ENCODE measurements at regions not wholly inside any gene's neighbourhood (a gene's known extent, or its start where the extent isn't known, plus 50 kb on each side); places are given as distances from the start of the nearest gene placed in this dataset.
"Not testable (repeated sequence)": the region's sequence is repeated elsewhere in the genome, so short reads cannot be mapped to it uniquely, and the experiment has no call there.

DNA sequence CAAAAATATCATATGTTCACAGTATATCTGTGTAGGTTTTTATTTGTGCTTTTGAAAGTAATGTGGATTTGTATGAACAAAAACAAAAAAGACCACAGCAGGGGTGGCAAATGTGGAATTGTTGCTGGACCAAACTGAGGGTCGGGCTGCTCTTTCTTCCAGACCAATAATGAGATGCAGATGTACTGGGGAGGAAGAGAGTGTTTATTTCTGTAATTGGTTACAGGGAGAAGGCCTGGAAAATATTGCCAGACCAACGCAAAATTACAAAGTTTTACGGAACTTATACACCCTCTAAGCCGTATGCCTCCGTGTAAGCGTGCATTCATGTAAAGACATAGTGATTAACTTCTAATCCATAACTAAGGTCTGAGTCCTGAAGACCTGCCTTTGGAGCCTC lies 353.9 kb upstream of the C16orf82 start:
- Histone ChIP-seq H3K4me3 (ENCODE audit: low read length in 2 of 2) (no peak overlapping the region), H3K27ac (ENCODE audit: low read depth in 2 of 2, low read length in 2 of 2) (no peak overlapping the region), H3K9ac (ENCODE audit: low read depth in 1 of 2, low read length in 2 of 2) (no peak overlapping the region), H3K27me3 (ENCODE audit: control insufficient read depth in 2 of 2, insufficient read depth in 2 of 2, low read length in 2 of 2) (no peaks in the 10 kb centered on the region), H3K4me1 (ENCODE audit: control insufficient read depth in 2 of 2, insufficient read depth in 2 of 2, low read length in 2 of 2) (no peaks in the 10 kb centered on the region), H3K9me3 (ENCODE audit: control insufficient read depth in 2 of 2, low read length in 2 of 2) (no peaks in the 10 kb centered on the region), H3K36me3 (ENCODE audit: control insufficient read depth in 2 of 2, insufficient read depth in 2 of 2, low read length in 2 of 2) (no peaks in the 10 kb centered on the region)

DNA sequence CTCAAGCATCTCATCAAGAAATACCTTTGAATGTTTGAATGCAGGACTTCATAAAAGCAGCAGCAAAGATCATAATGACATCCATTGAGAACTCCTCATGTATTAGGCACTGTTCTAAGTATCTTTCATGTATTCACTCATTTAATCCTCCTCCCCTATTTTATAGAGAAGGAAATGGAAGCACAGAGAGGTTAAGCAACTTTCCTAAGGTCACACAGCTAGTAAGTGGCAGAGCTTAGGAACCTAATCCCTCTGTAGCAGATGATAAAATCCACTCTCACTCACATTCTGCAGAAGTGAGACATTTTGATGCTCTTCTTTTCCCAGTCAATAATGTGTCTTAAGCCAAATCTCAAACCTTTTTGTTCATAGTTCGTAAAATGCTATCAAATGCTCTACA lies 350.8 kb upstream of the C16orf82 start:
- H3K27me3 ChIP-seq (ENCODE audit: control insufficient read depth in 2 of 2, insufficient read depth in 2 of 2, low read length in 2 of 2) = no peaks in the 10 kb centered on the region
- no peaks in the 10 kb centered on the region for H3K36me3 ChIP-seq (ENCODE audit: control insufficient read depth in 2 of 2, insufficient read depth in 2 of 2, low read length in 2 of 2)
- no peak overlapping the region for H3K9ac ChIP-seq (ENCODE audit: low read depth in 1 of 2, low read length in 2 of 2)
- H3K27ac ChIP-seq (ENCODE audit: low read depth in 2 of 2, low read length in 2 of 2) = no peak overlapping the region
- no peaks in the 10 kb centered on the region for H3K4me1 ChIP-seq (ENCODE audit: control insufficient read depth in 2 of 2, insufficient read depth in 2 of 2, low read length in 2 of 2)
- H3K9me3 ChIP-seq (ENCODE audit: control insufficient read depth in 2 of 2, low read length in 2 of 2) = no peaks in the 10 kb centered on the region
- H3K4me3 ChIP-seq (ENCODE audit: low read length in 2 of 2) = no peak overlapping the region

DNA sequence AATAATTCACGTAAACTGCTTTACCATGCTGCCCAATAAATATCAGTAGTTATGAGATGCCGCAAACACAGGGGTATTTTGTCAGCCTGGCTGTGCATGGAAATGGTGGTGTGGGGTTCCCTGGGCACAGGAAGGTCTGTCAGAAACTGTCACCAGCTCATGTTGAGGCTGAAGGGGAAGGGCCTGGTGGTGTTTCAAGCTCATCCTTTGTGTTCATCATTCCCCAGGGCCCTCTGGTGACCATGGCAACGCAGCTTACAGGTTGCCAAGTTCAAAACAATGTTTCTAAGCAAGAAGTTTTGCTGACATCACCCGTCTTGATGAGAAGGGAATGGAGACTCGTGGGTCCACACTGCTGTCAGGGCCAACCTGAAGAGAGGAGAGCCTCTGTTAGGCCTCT lies 348.9 kb upstream of the C16orf82 start:
- Histone ChIP-seq H3K27ac (ENCODE audit: low read depth in 2 of 2, low read length in 2 of 2) (no peak overlapping the region), H3K9ac (ENCODE audit: low read depth in 1 of 2, low read length in 2 of 2) (no peak overlapping the region), H3K4me1 (ENCODE audit: control insufficient read depth in 2 of 2, insufficient read depth in 2 of 2, low read length in 2 of 2) (no peaks in the 10 kb centered on the region), H3K27me3 (ENCODE audit: control insufficient read depth in 2 of 2, insufficient read depth in 2 of 2, low read length in 2 of 2) (no peaks in the 10 kb centered on the region), H3K9me3 (ENCODE audit: control insufficient read depth in 2 of 2, low read length in 2 of 2) (no peaks in the 10 kb centered on the region), H3K36me3 (ENCODE audit: control insufficient read depth in 2 of 2, insufficient read depth in 2 of 2, low read length in 2 of 2) (no peaks in the 10 kb centered on the region), H3K4me3 (ENCODE audit: low read length in 2 of 2) (no peak overlapping the region)

DNA sequence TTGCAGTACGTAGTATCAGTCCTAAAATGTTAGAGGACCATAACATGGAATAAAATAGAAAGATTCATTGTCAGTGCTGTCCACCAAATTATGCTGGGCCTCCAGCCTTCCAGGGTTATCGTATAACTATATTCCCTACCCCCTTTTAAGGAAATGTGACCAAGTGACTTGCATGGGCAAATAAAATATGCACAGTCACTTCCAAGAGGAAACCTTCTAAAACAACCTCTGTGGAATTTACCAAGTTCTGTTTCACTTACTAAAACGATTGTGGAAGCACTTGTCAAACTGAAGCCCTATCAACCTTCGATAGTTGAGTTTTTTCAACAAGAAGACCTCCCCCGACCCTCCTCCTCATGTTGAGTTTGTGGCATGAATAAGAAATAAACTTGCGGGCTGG lies 345.4 kb upstream of the C16orf82 start:
- H3K9ac ChIP-seq (ENCODE audit: low read depth in 1 of 2, low read length in 2 of 2) = no peak overlapping the region
- H3K4me1 ChIP-seq (ENCODE audit: control insufficient read depth in 2 of 2, insufficient read depth in 2 of 2, low read length in 2 of 2) = no peaks in the 10 kb centered on the region
- no peak overlapping the region for H3K4me3 ChIP-seq (ENCODE audit: low read length in 2 of 2)
- H3K27ac ChIP-seq (ENCODE audit: low read depth in 2 of 2, low read length in 2 of 2) = no peak overlapping the region
- no peaks in the 10 kb centered on the region for H3K36me3 ChIP-seq (ENCODE audit: control insufficient read depth in 2 of 2, insufficient read depth in 2 of 2, low read length in 2 of 2)
- no peaks in the 10 kb centered on the region for H3K27me3 ChIP-seq (ENCODE audit: control insufficient read depth in 2 of 2, insufficient read depth in 2 of 2, low read length in 2 of 2)
- H3K9me3 ChIP-seq (ENCODE audit: control insufficient read depth in 2 of 2, low read length in 2 of 2) = no peaks in the 10 kb centered on the region

DNA sequence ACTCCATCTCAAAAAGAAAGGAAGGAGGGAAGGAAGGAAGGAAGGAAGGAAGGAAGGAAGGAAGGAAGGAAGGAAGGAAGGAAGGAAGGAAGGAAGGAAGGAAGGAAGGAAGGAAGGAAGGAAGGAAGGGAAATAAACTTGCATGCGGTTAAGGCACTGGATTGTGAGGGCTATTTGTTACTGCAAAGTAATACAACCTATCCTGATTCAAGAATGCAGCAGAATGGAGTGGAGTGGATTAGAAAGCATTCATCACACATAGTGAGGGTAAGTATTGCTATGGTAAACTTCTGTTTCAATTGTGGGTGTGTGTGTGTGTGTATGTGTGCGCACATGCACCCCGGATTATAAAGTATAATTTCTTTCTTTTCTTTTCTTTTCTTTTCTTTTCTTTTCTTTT lies 344.8 kb upstream of the C16orf82 start:
- not testable (repeated sequence) for H3K27me3 ChIP-seq (ENCODE audit: control insufficient read depth in 2 of 2, insufficient read depth in 2 of 2, low read length in 2 of 2); H3K4me1 ChIP-seq (ENCODE audit: control insufficient read depth in 2 of 2, insufficient read depth in 2 of 2, low read length in 2 of 2); H3K27ac ChIP-seq (ENCODE audit: low read depth in 2 of 2, low read length in 2 of 2); H3K9me3 ChIP-seq (ENCODE audit: control insufficient read depth in 2 of 2, low read length in 2 of 2); H3K9ac ChIP-seq (ENCODE audit: low read depth in 1 of 2, low read length in 2 of 2); H3K36me3 ChIP-seq (ENCODE audit: control insufficient read depth in 2 of 2, insufficient read depth in 2 of 2, low read length in 2 of 2); H3K4me3 ChIP-seq (ENCODE audit: low read length in 2 of 2)

DNA sequence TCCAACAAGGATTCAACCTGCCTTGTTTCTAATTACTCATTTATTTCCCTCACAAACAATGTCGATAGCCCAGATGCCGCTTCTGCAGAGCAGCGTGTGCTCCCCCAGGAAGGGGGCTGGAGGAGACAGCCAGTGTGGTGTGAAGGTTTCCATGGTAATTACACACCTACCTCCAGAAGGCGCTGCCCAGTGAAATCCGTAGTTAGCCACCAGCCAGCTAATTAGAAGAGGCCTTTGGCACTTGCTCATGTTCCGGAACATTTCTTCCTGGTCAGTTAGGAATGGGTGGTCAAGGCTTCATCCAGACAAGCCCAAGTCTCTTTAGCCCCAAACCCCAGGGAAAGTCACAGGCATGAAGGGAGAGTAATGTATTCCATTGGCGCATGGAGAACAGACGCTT lies 342.5 kb upstream of the C16orf82 start:
- Histone ChIP-seq H3K27me3 (ENCODE audit: control insufficient read depth in 2 of 2, insufficient read depth in 2 of 2, low read length in 2 of 2) (no peaks in the 10 kb centered on the region), H3K4me1 (ENCODE audit: control insufficient read depth in 2 of 2, insufficient read depth in 2 of 2, low read length in 2 of 2) (no peaks in the 10 kb centered on the region), H3K36me3 (ENCODE audit: control insufficient read depth in 2 of 2, insufficient read depth in 2 of 2, low read length in 2 of 2) (no peaks in the 10 kb centered on the region), H3K4me3 (ENCODE audit: low read length in 2 of 2) (no peak overlapping the region), H3K9ac (ENCODE audit: low read depth in 1 of 2, low read length in 2 of 2) (no peak overlapping the region), H3K27ac (ENCODE audit: low read depth in 2 of 2, low read length in 2 of 2) (no peak overlapping the region), H3K9me3 (ENCODE audit: control insufficient read depth in 2 of 2, low read length in 2 of 2) (no peaks in the 10 kb centered on the region)

DNA sequence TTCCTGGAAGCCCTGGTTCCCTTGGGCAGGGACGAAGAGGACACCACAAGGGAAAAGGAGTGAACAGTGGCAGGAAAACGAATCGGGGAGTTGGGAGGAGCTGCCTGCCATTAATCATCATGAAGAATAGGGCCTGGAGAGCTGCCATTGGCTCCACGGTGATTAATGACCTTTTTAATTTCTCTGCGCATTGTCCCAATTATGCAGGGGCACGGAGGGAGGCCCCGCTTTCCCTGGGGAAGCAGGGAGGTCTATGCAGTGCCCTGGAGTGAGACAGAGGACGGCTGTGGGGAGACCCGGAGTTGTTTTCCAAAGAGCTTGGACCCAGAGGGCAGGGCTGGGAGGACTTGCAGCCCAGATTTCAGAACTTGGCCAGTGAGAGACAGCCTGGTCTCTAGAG lies 338.9 kb upstream of the C16orf82 start:
- Histone ChIP-seq H3K4me3 (ENCODE audit: low read length in 2 of 2) (no peak overlapping the region), H3K27me3 (ENCODE audit: control insufficient read depth in 2 of 2, insufficient read depth in 2 of 2, low read length in 2 of 2) (no peaks in the 10 kb centered on the region)

DNA sequence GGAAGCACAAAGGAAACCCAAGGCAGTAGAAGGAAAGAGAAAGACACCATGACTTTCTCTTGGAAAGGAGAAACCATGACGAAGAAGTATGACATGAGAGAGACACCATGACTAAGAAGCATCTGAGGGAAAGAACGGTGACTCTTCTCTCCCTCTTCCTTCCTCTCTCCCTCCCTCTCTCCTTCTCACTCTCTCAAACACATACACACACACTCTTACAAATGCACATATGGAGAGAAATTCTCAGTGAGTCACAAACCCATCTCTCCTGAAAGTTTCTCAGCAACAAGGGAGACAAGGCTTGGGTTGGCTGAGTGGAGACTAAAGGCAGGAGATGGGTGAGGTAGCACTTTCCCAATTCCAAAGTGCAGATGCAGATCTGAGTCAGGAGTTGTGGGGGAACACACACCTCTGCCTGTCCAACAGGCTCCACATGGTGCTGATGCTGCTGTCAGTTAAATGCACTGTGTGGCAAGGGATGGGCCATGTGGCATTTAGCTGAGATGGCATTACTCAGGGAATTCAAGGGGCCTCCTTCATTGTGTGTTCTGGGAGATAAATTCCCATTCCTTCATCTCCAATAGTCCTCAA lies 336.7 kb upstream of the C16orf82 start:
- Histone ChIP-seq H3K4me3 (ENCODE audit: low read length in 2 of 2) (no peak overlapping the region), H3K9ac (ENCODE audit: low read depth in 1 of 2, low read length in 2 of 2) (no peak overlapping the region), H3K27ac (ENCODE audit: low read depth in 2 of 2, low read length in 2 of 2) (no peak overlapping the region), H3K9me3 (ENCODE audit: control insufficient read depth in 2 of 2, low read length in 2 of 2) (no peaks in the 10 kb centered on the region), H3K27me3 (ENCODE audit: control insufficient read depth in 2 of 2, insufficient read depth in 2 of 2, low read length in 2 of 2) (no peaks in the 10 kb centered on the region), H3K36me3 (ENCODE audit: control insufficient read depth in 2 of 2, insufficient read depth in 2 of 2, low read length in 2 of 2) (no peaks in the 10 kb centered on the region), H3K4me1 (ENCODE audit: control insufficient read depth in 2 of 2, insufficient read depth in 2 of 2, low read length in 2 of 2) (no peaks in the 10 kb centered on the region)

More for the DNA sequence above, 338.9 kb upstream of the C16orf82 start:
- Histone ChIP-seq H3K27ac (ENCODE audit: low read depth in 2 of 2, low read length in 2 of 2) (no peak overlapping the region), H3K9ac (ENCODE audit: low read depth in 1 of 2, low read length in 2 of 2) (no peak overlapping the region), H3K36me3 (ENCODE audit: control insufficient read depth in 2 of 2, insufficient read depth in 2 of 2, low read length in 2 of 2) (no peaks in the 10 kb centered on the region), H3K9me3 (ENCODE audit: control insufficient read depth in 2 of 2, low read length in 2 of 2) (no peaks in the 10 kb centered on the region), H3K4me1 (ENCODE audit: control insufficient read depth in 2 of 2, insufficient read depth in 2 of 2, low read length in 2 of 2) (no peaks in the 10 kb centered on the region)

DNA sequence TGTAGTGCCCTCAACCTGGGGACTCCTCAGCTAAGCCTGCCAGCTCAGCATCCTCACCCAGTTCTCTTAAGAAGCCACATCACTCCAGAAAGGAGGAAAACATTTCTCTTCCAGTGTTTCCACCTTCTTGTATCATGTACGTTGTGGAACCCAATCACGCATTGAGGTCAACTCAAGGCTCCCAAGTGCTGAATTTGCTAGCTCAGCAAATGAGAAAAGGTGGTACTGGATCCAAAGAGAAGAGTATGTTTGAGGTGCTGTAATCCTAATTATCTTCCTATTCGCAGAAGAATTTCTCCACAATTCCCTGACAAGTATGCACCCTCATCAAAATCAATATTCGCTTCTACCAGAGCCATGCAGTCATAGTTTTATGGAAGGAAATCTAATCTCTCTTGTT lies 335.0 kb upstream of the C16orf82 start:
- Histone ChIP-seq H3K4me3 (ENCODE audit: low read length in 2 of 2) (no peak overlapping the region), H3K9me3 (ENCODE audit: control insufficient read depth in 2 of 2, low read length in 2 of 2) (no peaks in the 10 kb centered on the region), H3K9ac (ENCODE audit: low read depth in 1 of 2, low read length in 2 of 2) (no peak overlapping the region), H3K27me3 (ENCODE audit: control insufficient read depth in 2 of 2, insufficient read depth in 2 of 2, low read length in 2 of 2) (no peaks in the 10 kb centered on the region), H3K4me1 (ENCODE audit: control insufficient read depth in 2 of 2, insufficient read depth in 2 of 2, low read length in 2 of 2) (no peaks in the 10 kb centered on the region), H3K36me3 (ENCODE audit: control insufficient read depth in 2 of 2, insufficient read depth in 2 of 2, low read length in 2 of 2) (no peaks in the 10 kb centered on the region), H3K27ac (ENCODE audit: low read depth in 2 of 2, low read length in 2 of 2) (no peak overlapping the region)

DNA sequence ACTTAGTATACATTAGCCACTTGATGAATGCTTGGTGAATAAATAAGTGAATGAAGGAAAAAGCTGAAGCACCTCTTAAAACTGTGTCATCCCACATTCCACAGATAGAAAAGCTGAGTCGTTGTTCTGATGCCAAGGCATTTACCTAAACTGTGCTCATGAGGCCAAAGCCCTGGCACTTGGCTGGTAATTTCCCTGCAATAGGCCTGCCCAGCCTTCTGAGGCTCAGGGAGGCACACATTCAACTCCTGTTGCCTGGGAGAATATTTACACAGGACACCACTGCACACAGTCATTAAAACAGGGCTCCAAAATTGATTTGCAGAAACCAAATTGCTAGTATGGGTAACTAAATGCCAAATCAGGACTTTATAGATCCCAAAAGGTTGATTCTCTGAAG lies 333.0 kb upstream of the C16orf82 start:
- Histone ChIP-seq H3K36me3 (ENCODE audit: control insufficient read depth in 2 of 2, insufficient read depth in 2 of 2, low read length in 2 of 2) (no peaks in the 10 kb centered on the region), H3K4me3 (ENCODE audit: low read length in 2 of 2) (no peak overlapping the region), H3K27me3 (ENCODE audit: control insufficient read depth in 2 of 2, insufficient read depth in 2 of 2, low read length in 2 of 2) (no peaks in the 10 kb centered on the region), H3K9ac (ENCODE audit: low read depth in 1 of 2, low read length in 2 of 2) (no peak overlapping the region), H3K27ac (ENCODE audit: low read depth in 2 of 2, low read length in 2 of 2) (no peak overlapping the region), H3K4me1 (ENCODE audit: control insufficient read depth in 2 of 2, insufficient read depth in 2 of 2, low read length in 2 of 2) (no peaks in the 10 kb centered on the region), H3K9me3 (ENCODE audit: control insufficient read depth in 2 of 2, low read length in 2 of 2) (no peaks in the 10 kb centered on the region)

DNA sequence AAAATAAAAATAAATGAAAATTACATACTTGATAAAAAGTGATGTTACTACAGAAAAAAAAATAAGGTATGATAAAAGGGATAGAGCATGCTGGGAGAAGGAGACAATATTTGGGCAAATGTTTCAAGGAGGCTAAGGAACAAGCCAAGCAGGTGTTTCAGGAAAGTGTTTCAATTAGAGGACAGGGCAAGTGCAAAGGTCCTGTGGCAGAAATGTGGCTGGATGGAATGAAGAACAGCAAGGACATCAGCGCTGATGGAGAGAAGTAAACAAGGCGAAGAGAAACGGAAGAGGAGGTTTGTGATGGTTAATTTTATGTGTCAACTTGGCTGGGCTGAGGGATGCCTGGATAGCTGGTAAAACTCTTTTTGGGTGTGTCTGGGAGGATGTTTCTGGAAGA lies 331.2 kb upstream of the C16orf82 start:
- Histone ChIP-seq H3K27ac (ENCODE audit: low read depth in 2 of 2, low read length in 2 of 2) (no peak overlapping the region), H3K9ac (ENCODE audit: low read depth in 1 of 2, low read length in 2 of 2) (no peak overlapping the region), H3K4me3 (ENCODE audit: low read length in 2 of 2) (no peak overlapping the region), H3K4me1 (ENCODE audit: control insufficient read depth in 2 of 2, insufficient read depth in 2 of 2, low read length in 2 of 2) (no peaks in the 10 kb centered on the region), H3K27me3 (ENCODE audit: control insufficient read depth in 2 of 2, insufficient read depth in 2 of 2, low read length in 2 of 2) (no peaks in the 10 kb centered on the region), H3K36me3 (ENCODE audit: control insufficient read depth in 2 of 2, insufficient read depth in 2 of 2, low read length in 2 of 2) (no peaks in the 10 kb centered on the region), H3K9me3 (ENCODE audit: control insufficient read depth in 2 of 2, low read length in 2 of 2) (no peaks in the 10 kb centered on the region)

All from mucosa of rectum (tissue), 2 donors.